H1 (cell line): ENCODE measurements at regions not wholly inside any gene's neighbourhood (a gene's known extent, or its start where the extent isn't known, plus 50 kb on each side); places are given as distances from the start of the nearest gene placed in this dataset.

ENCODE experiments used
- CTCF ChIA-PET: fragments of 300-600 bp; sonication (Branson Sonifier 250); formaldehyde crosslinking; loops from one replicate; lab custom pipeline; 2021; ENCODE audit not compliant: partially characterized antibody; lab: Charles Lee
- POLR2A ChIA-PET: fragments of 300-600 bp; sonication (Branson Sonifier 250); formaldehyde crosslinking; loops from one replicate; lab custom pipeline; 2021; ENCODE audit warnings: inconsistent platforms; ENCODE audit not compliant: partially characterized antibody; lab: Charles Lee
- DNase-seq, 2 experiments: peaks; one replicate each; pipeline versions ENCODE4 v3.0.0 to v3.0.0-alpha.2; 2010 to 2022; ENCODE audit warnings: low spot score in 2 of 2, low read depth in 1 of 2, mixed read lengths in 1 of 2
- FAIRE-seq: peaks from 2 replicates; lab custom pipeline; 2011; peaks lifted over from hg19 to GRCh38; lab: Jason Lieb, UNC
- H2AFZ ChIP-seq: 2 replicates; pipeline ENCODE4 v1.8.1; 2012; ENCODE audit warnings: low read length, inconsistent platforms
- H2AK5ac ChIP-seq: 2 replicates; pipeline ENCODE4 v1.6.1; 2013; ENCODE audit warnings: low read depth, low read length
- H2BK120ac ChIP-seq: replicated peaks from 2 replicates; pipeline ENCODE3; 2013; ENCODE audit warnings: low read depth, low read length, inconsistent platforms
- H2BK12ac ChIP-seq: 2 replicates; pipeline ENCODE4 v1.6.1; 2013; ENCODE audit warnings: low read depth, low read length
- H2BK15ac ChIP-seq: 2 replicates; pipeline ENCODE4 v1.6.1; 2013; ENCODE audit warnings: low read length
- H2BK20ac ChIP-seq: 2 replicates; pipeline ENCODE4 v1.6.1; 2013; ENCODE audit warnings: low read length
- H2BK5ac ChIP-seq: 2 replicates; pipeline ENCODE4 v1.6.1; 2013; ENCODE audit warnings: low read depth, low read length
- H3K14ac ChIP-seq: 2 replicates; pipeline ENCODE4 v1.6.1; 2013; ENCODE audit warnings: inconsistent platforms; ENCODE audit not compliant: insufficient read length
- H3K18ac ChIP-seq: 2 replicates; pipeline ENCODE4 v1.6.1; 2013; ENCODE audit warnings: low read length; ENCODE audit errors: extremely low read depth
- H3K23ac ChIP-seq: 2 replicates; pipeline ENCODE4 v1.6.1; 2013; ENCODE audit warnings: inconsistent platforms; ENCODE audit not compliant: insufficient read length
- H3K23me2 ChIP-seq: 2 replicates; pipeline ENCODE4 v1.6.1; 2013; ENCODE audit warnings: low read depth, low read length
- H3K27ac ChIP-seq: 2 replicates; pipeline ENCODE4 v1.6.1; 2011; ENCODE audit warnings: low read depth, low read length, inconsistent platforms
- H3K27me3 ChIP-seq, 4 experiments: replicated peaks in 1 of 4; 1 replicate in 1 of 4; 2 replicates in 3 of 4; pipeline versions ENCODE4 v1.6.1 to v1.8.1; 2011 to 2013; ENCODE audit warnings: low read length in 3 of 4, mild to moderate bottlenecking in 3 of 4, inconsistent platforms in 2 of 4, mixed read lengths in 2 of 4, moderate library complexity in 1 of 4; ENCODE audit not compliant: control insufficient read depth in 3 of 4, insufficient read depth in 3 of 4; ENCODE audit errors: extremely low read depth in 1 of 4
- H3K36me3 ChIP-seq, 4 experiments: 2 replicates each; pipeline versions ENCODE4 v1.6.1 to v1.8.1; 2011 to 2013; ENCODE audit warnings: mild to moderate bottlenecking in 4 of 4, low read length in 3 of 4, moderate library complexity in 2 of 4, control low read depth in 1 of 4, inconsistent platforms in 1 of 4; ENCODE audit not compliant: insufficient read depth in 4 of 4, control insufficient read depth in 2 of 4
- H3K4ac ChIP-seq: replicated peaks from 2 replicates; pipeline ENCODE3; 2013; ENCODE audit warnings: low read length, low read depth, mixed read lengths, inconsistent platforms; ENCODE audit not compliant: insufficient read length
- H3K4me1 ChIP-seq, 4 experiments: replicated peaks in 1 of 4; 1 replicate in 1 of 4; 2 replicates in 3 of 4; pipeline versions ENCODE4 v1.6.1 to v1.8.1; 2011 to 2013; ENCODE audit warnings: low read length in 3 of 4, inconsistent platforms in 2 of 4, mixed read lengths in 1 of 4; ENCODE audit not compliant: insufficient read depth in 4 of 4, control insufficient read depth in 3 of 4
- H3K4me2 ChIP-seq, 2 experiments: 2 replicates each; pipeline versions ENCODE4 v1.6.1 to v1.8.1; 2011 to 2013; ENCODE audit warnings: low read depth in 2 of 2, low read length in 2 of 2, control low read depth in 1 of 2, inconsistent platforms in 1 of 2, mild to moderate bottlenecking in 1 of 2; ENCODE audit not compliant: insufficient read depth in 1 of 2
- H3K4me3 ChIP-seq, 4 experiments: fragments of 200-600, 300-600 bp in 1 of 4; sonication (generic), shearing (Covaris generic), sonication (Bioruptor Twin) in 1 of 4; 2 replicates each; pipeline versions ENCODE4 v1.5.1 to v1.8.1; 2011 to 2016; ENCODE audit warnings: low read length in 4 of 4, low read depth in 3 of 4, control low read depth in 2 of 4, inconsistent platforms in 2 of 4, mild to moderate bottlenecking in 2 of 4, mixed read lengths in 1 of 4, moderate library complexity in 1 of 4; ENCODE audit not compliant: insufficient read depth in 2 of 4; ENCODE audit errors: extremely low read depth in 1 of 4
- H3K56ac ChIP-seq: replicated peaks from 2 replicates; pipeline ENCODE3; 2013; ENCODE audit warnings: low read depth, mild to moderate bottlenecking, mixed read lengths, low read length, inconsistent platforms; ENCODE audit not compliant: insufficient read length
- H3K79me1 ChIP-seq: 2 replicates; pipeline ENCODE4 v1.6.1; 2013; ENCODE audit warnings: low read depth, low read length, control low read depth
- H3K79me2 ChIP-seq, 2 experiments: 2 replicates each; pipeline versions ENCODE4 v1.6.1 to v1.8.1; 2012 to 2013; ENCODE audit warnings: low read length in 2 of 2, mild to moderate bottlenecking in 2 of 2, inconsistent platforms in 1 of 2; ENCODE audit not compliant: insufficient read depth in 2 of 2, control insufficient read depth in 1 of 2
- H3K9ac ChIP-seq, 4 experiments: replicated peaks in 1 of 4; 1 replicate in 1 of 4; 2 replicates in 3 of 4; pipeline versions ENCODE4 v1.6.1 to v1.8.1; 2011 to 2013; ENCODE audit warnings: low read depth in 3 of 4, low read length in 3 of 4, control low read depth in 2 of 4, mild to moderate bottlenecking in 2 of 4, moderate library complexity in 2 of 4, inconsistent platforms in 1 of 4; ENCODE audit errors: extremely low read depth in 1 of 4
- H3K9me3 ChIP-seq, 2 experiments: 2 replicates each; pipeline versions ENCODE4 v1.6.1 to v1.8.1; 2012 to 2013; ENCODE audit warnings: mild to moderate bottlenecking in 2 of 2, moderate library complexity in 2 of 2, control low read depth in 1 of 2, inconsistent platforms in 1 of 2, low read depth in 1 of 2, low read length in 1 of 2, mixed read lengths in 1 of 2; ENCODE audit not compliant: insufficient read depth in 2 of 2
- H4K20me1 ChIP-seq, 2 experiments: replicated peaks in 1 of 2; 2 replicates each; pipeline versions ENCODE3 to v1.8.1; 2011 to 2013; ENCODE audit warnings: inconsistent platforms in 2 of 2, low read length in 2 of 2, mild to moderate bottlenecking in 1 of 2; ENCODE audit not compliant: insufficient read depth in 2 of 2, control insufficient read depth in 1 of 2
- H4K5ac ChIP-seq: 2 replicates; pipeline ENCODE4 v1.6.1; 2013; ENCODE audit warnings: low read length, low read depth, mixed read lengths, inconsistent platforms; ENCODE audit not compliant: insufficient read length
- H4K8ac ChIP-seq: 2 replicates; pipeline ENCODE4 v1.8.0; 2013; ENCODE audit warnings: mild to moderate bottlenecking, moderate library complexity, low read length, inconsistent platforms; ENCODE audit not compliant: insufficient read depth; ENCODE audit errors: extremely low read depth
- H4K91ac ChIP-seq: replicated peaks from 2 replicates; pipeline ENCODE3; 2013; ENCODE audit warnings: low read length, mixed read lengths, inconsistent platforms; ENCODE audit not compliant: insufficient read length
- TAF7 ChIP-seq: optimal IDR thresholded peaks from 2 replicates; pipeline ENCODE3; 2011; ENCODE audit warnings: low read depth, mild to moderate bottlenecking, inconsistent platforms, low read length, moderate library complexity, borderline replicate concordance
- WGBS, 2 experiments: shearing (Covaris generic) in 1 of 2; methylation state at CpG; one replicate each; pipeline versions ENCODE4 v1.1.6 to v1.1.7; 2013 to 2015; ENCODE audit warnings: low lambda C conversion rate in 2 of 2, mixed read lengths in 2 of 2, inconsistent platforms in 1 of 2, low coverage in 1 of 2, missing lambda C conversion rate in 1 of 2; ENCODE audit not compliant: insufficient replicate concordance in 2 of 2, insufficient coverage in 1 of 2, insufficient read length in 1 of 2; ENCODE audit errors: extremely low coverage in 1 of 2, missing lambda C conversion rate in 1 of 2; 5-methylcytosine and 5-hydroxymethylcytosine counted together

GRCh38 chr4:126647756-126648397 is 984.9 kb upstream of the INTU start:
- FAIRE-seq (no peak), DNase-seq (no peak)
- POLR2A ChIA-PET, result no interaction called here
- CTCF ChIA-PET, result interaction anchor here (0.6 to 1.0 kb wide), 2 partner anchors 16 to 22 kb away, joined by 3 read pairs; no protein-coding TSS in a partner anchor
- no peaks in the 10 kb centered on the region for H3K27me3 ChIP-seq
- no peaks in the 10 kb centered on the region for H3K23me2 ChIP-seq
- no peaks in the 10 kb centered on the region for H3K4me1 ChIP-seq
- H3K14ac ChIP-seq, result no peak overlapping the region
- no peak overlapping the region for H2BK15ac ChIP-seq
- no peaks in the 10 kb centered on the region for H4K20me1 ChIP-seq
- H4K8ac ChIP-seq, result no peak overlapping the region
- H2AFZ ChIP-seq, result no peak overlapping the region
- H3K27ac ChIP-seq, result no peak overlapping the region
- H3K56ac ChIP-seq, result no peak overlapping the region
- no peak overlapping the region for H4K5ac ChIP-seq
- H3K9ac ChIP-seq, result no peak overlapping the region
- no peak overlapping the region for H3K4me3 ChIP-seq
- H4K91ac ChIP-seq, result no peak overlapping the region
- H3K36me3 ChIP-seq, result no peaks in the 10 kb centered on the region
- H3K79me1 ChIP-seq, result no peaks in the 10 kb centered on the region
- no peaks in the 10 kb centered on the region for H3K79me2 ChIP-seq
- H2AK5ac ChIP-seq, result no peak overlapping the region
- H3K9me3 ChIP-seq, result no peaks in the 10 kb centered on the region
- H3K23ac ChIP-seq, result no peak overlapping the region
- H2BK5ac ChIP-seq, result no peak overlapping the region
- no peak overlapping the region for H2BK120ac ChIP-seq
- H2BK20ac ChIP-seq, result no peak overlapping the region
- H3K4me2 ChIP-seq, result no peak overlapping the region
- H3K18ac ChIP-seq, result no peak overlapping the region
- no peak overlapping the region for H2BK12ac ChIP-seq
- WGBS, 2 experiments, result 89% methylated on average over 3 of the region's 3 CpGs; no CpG with 5 or more reads in 1 of the 2 experiments
- H3K4ac ChIP-seq, result no peak overlapping the region
- TF ChIP-seq TAF7, result no peak
